ENCODE measurements at regions not wholly inside any gene's neighbourhood (a gene's known extent, or its start where the extent isn't known, plus 50 kb on each side); places are given as distances from the start of the nearest gene placed in this dataset.

DNA sequence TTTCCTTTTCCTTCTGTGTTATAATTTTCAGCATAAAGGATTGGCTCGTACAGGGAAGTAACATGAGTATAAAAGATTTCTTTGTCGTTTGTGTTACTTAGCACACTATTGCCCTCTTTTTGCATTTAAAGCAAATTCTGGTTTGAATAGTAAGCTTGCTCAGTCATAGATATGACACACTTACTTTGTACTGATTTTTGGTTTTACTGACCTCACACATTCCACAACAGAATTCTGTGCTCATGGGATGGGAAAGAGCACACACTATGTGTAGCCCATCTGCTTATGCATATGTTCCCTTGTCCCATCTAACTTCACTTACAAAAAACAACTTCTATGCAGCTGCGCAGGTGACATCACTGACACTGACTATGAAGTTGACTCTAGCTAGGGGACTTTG, 111.9 kb upstream of the MTAP start:
- intact Hi-C loops (cut with DNase I) = no loop called here
- ATAC-seq (no peak), DNase-seq (no peak)
- Histone ChIP-seq H3K27ac (no peak overlapping the region), H3K36me3 (ENCODE audit: insufficient read depth in 1 of 2, low read depth in 1 of 2) (no peaks in the 10 kb centered on the region), H3K9me3 (no peaks in the 10 kb centered on the region), H3K4me3 (no peak overlapping the region), H3K4me1 (no peaks in the 10 kb centered on the region), H3K27me3 (ENCODE audit: insufficient read depth in 3 of 3, low read length in 2 of 3) (peaks cover 0 to 3% (median 0%) of the 10 kb centered on the region in 3 donors)
- TF ChIP-seq, protein P1, sequence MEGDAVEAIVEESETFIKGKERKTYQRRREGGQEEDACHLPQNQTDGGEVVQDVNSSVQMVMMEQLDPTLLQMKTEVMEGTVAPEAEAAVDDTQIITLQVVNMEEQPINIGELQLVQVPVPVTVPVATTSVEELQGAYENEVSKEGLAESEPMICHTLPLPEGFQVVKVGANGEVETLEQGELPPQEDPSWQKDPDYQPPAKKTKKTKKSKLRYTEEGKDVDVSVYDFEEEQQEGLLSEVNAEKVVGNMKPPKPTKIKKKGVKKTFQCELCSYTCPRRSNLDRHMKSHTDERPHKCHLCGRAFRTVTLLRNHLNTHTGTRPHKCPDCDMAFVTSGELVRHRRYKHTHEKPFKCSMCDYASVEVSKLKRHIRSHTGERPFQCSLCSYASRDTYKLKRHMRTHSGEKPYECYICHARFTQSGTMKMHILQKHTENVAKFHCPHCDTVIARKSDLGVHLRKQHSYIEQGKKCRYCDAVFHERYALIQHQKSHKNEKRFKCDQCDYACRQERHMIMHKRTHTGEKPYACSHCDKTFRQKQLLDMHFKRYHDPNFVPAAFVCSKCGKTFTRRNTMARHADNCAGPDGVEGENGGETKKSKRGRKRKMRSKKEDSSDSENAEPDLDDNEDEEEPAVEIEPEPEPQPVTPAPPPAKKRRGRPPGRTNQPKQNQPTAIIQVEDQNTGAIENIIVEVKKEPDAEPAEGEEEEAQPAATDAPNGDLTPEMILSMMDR (IDR thresholded peaks at IDR 0.05) = no peak
- WGBS, 3 donors = 63 to 82% (median 74%) methylated on average over 3 of the region's 3 CpGs

DNA sequence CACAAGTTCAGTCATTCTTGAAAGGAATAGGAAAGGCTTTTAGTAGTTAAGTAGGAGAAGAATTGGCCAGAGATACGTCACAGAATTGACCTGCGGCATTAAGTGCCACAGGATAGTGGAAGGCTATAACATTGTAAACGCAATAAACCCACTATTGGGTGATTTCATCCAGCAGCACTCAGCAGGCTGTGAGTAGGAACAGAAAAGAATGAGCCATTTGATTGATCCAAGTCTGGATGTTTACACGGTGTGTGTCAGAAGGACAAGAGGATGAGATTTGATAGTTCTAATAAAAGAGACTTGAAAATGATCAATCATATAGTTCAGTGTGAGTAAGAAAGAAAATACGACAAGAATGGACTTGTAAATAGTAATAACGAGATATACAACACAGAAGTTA, 110.0 kb upstream of the MTAP start:
- TF ChIP-seq, protein P1 (IDR thresholded peaks at IDR 0.05) = no peak
- Histone ChIP-seq H3K27me3 (ENCODE audit: insufficient read depth in 3 of 3, low read length in 2 of 3) (peaks cover 0 to 4% (median 3%) of the 10 kb centered on the region in 3 donors), H3K27ac (no peak overlapping the region), H3K9me3 (no peaks in the 10 kb centered on the region), H3K36me3 (ENCODE audit: insufficient read depth in 1 of 2, low read depth in 1 of 2) (no peaks in the 10 kb centered on the region), H3K4me1 (no peaks in the 10 kb centered on the region), H3K4me3 (no peak overlapping the region)
- intact Hi-C loops (cut with DNase I) = no loop called here
- no peak for ATAC-seq
- no peak for DNase-seq
- WGBS, 3 donors = 68 to 82% (median 69%) methylated on average over 6 of the region's 6 CpGs

GRCh38 chr9:21694424-21694823, 108.0 kb upstream of the MTAP start:
- WGBS, 3 donors = 70 to 82% (median 74%) methylated on average over 6 of the region's 6 CpGs
- Histone ChIP-seq H3K4me3 (no peak overlapping the region), H3K27me3 (ENCODE audit: insufficient read depth in 3 of 3, low read length in 2 of 3) (peaks cover 0 to 4% (median 3%) of the 10 kb centered on the region in 3 donors), H3K4me1 (no peaks in the 10 kb centered on the region), H3K27ac (no peak overlapping the region), H3K36me3 (ENCODE audit: insufficient read depth in 1 of 2, low read depth in 1 of 2) (no peaks in the 10 kb centered on the region), H3K9me3 (no peaks in the 10 kb centered on the region)
- no peak for ATAC-seq
- DNase-seq = no peak
- TF ChIP-seq, protein P1 (IDR thresholded peaks at IDR 0.05) = no peak
- intact Hi-C loops (cut with DNase I) = no loop called here

DNA sequence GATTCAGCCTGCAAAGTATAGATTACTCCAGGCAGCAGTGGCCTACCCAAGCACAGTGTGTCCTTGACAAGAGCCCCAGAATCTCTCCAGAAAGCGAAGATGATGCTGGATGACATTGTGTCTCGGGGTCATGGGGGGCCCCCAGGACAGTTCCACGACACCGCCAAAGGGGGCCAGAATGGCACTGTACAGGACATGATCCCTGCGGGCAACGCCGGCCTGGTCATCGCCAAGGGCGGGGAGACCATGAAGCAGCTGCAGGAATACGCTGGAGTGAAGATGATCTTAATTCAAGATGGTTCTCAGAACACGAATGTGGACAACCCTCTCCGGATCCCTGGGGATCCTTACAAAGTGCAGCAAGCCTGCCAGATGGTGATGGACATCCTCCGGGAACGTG, 107.0 kb upstream of the MTAP start:
- no peak overlapping the region for H3K4me3 ChIP-seq
- 93 to 96% (median 95%) methylated on average over 14 of the region's 14 CpGs for WGBS, 3 donors
- H3K36me3 ChIP-seq (ENCODE audit: insufficient read depth in 1 of 2, low read depth in 1 of 2) = no peaks in the 10 kb centered on the region
- intact Hi-C loops (cut with DNase I) = no loop called here
- H3K9me3 ChIP-seq = no peaks in the 10 kb centered on the region
- no peak overlapping the region for H3K27ac ChIP-seq
- peaks cover 0 to 4% (median 3%) of the 10 kb centered on the region in 3 donors for H3K27me3 ChIP-seq (ENCODE audit: insufficient read depth in 3 of 3, low read length in 2 of 3)
- ATAC-seq (no peak), DNase-seq (no peak)
- H3K4me1 ChIP-seq = no peaks in the 10 kb centered on the region
- TF ChIP-seq, protein P1 (IDR thresholded peaks at IDR 0.05) = no peak

GRCh38 chr9:21695874-21696341, 106.5 kb upstream of the MTAP start:
- Histone ChIP-seq H3K27ac (no peak overlapping the region), H3K36me3 (ENCODE audit: insufficient read depth in 1 of 2, low read depth in 1 of 2) (no peaks in the 10 kb centered on the region), H3K4me1 (no peaks in the 10 kb centered on the region), H3K27me3 (ENCODE audit: insufficient read depth in 3 of 3, low read length in 2 of 3) (peaks cover 0 to 4% (median 3%) of the 10 kb centered on the region in 3 donors), H3K9me3 (no peaks in the 10 kb centered on the region), H3K4me3 (no peak overlapping the region)
- peak in 1 of 2 donors; percentile 46 for DNase-seq
- intact Hi-C loops (cut with DNase I) = no loop called here
- TF ChIP-seq, protein P1 (IDR thresholded peaks at IDR 0.05) = no peak
- 92 to 95% (median 95%) methylated on average over 25 of the region's 25 CpGs for WGBS, 3 donors
- ATAC-seq = no peak
